Omental fat pad (tissue), 3 donors: ENCODE measurements at regions not wholly inside any gene's neighbourhood (a gene's known extent, or its start where the extent isn't known, plus 50 kb on each side); places are given as distances from the start of the nearest gene placed in this dataset.
"Not testable (repeated sequence)": the region's sequence is repeated elsewhere in the genome, so short reads cannot be mapped to it uniquely, and the experiment has no call there.

Experiments
- ATAC-seq: fragments of 150-250 bp; one replicate; pipeline ENCODE4 v1.9.1; 2016; ENCODE audit warnings: mild to moderate bottlenecking, moderate library complexity; ENCODE audit not compliant: low FRiP score
- DNase-seq: peaks from one replicate; pipeline ENCODE4 v3.0.0-alpha.2; 2019; ENCODE audit warnings: low spot score
- TF ChIP-seq, protein P1 (sequence below), 3 donors: fragments of 450-650 bp; IDR thresholded peaks; one replicate each; pipeline ENCODE4 v1.5.1; 2016 to 2017; ENCODE audit warnings: antibody characterized with exemption in 3 of 3, mild to moderate bottlenecking in 3 of 3, moderate library complexity in 2 of 3

GRCh38 chr3:26264708-26265107 lies 357.9 kb upstream of the LRRC3B start:
- DNase-seq = no peak
- TF ChIP-seq, protein P1, sequence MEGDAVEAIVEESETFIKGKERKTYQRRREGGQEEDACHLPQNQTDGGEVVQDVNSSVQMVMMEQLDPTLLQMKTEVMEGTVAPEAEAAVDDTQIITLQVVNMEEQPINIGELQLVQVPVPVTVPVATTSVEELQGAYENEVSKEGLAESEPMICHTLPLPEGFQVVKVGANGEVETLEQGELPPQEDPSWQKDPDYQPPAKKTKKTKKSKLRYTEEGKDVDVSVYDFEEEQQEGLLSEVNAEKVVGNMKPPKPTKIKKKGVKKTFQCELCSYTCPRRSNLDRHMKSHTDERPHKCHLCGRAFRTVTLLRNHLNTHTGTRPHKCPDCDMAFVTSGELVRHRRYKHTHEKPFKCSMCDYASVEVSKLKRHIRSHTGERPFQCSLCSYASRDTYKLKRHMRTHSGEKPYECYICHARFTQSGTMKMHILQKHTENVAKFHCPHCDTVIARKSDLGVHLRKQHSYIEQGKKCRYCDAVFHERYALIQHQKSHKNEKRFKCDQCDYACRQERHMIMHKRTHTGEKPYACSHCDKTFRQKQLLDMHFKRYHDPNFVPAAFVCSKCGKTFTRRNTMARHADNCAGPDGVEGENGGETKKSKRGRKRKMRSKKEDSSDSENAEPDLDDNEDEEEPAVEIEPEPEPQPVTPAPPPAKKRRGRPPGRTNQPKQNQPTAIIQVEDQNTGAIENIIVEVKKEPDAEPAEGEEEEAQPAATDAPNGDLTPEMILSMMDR (IDR thresholded peaks at IDR 0.05) = no peak
- ATAC-seq = no peak

DNA sequence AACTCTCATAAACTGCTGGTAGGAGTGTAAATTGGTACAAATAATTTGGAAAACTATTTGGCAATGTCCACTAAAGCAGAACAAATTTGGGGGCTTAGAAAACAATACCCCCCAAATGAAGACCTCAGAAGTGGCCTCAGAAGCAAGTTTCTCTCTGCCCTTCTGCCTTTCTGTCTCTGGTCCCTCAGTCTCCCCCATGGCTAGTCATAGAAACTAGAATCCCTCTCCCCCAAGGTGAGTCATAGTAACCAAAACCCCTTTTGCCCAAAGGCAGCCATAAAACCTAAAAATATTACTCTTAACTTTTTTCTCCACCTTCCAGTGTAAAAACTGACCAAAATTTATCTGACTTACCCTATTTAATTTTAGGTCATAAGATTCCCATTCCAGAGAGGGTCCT lies 350.7 kb upstream of the LRRC3B start:
- TF ChIP-seq, protein P1 (IDR thresholded peaks at IDR 0.05) = no peak
- ATAC-seq (no peak), DNase-seq (no peak)

GRCh38 chr3:26273196-26273595 lies 349.4 kb upstream of the LRRC3B start:
- TF ChIP-seq, protein P1 (IDR thresholded peaks at IDR 0.05) = no peak
- no peak for ATAC-seq
- no peak for DNase-seq

- TF ChIP-seq, protein P1 (IDR thresholded peaks at IDR 0.05) = no peak
- DNase-seq (no peak), ATAC-seq (peak; percentile 51)
These were observed 343.5 kb upstream of the LRRC3B start for GRCh38 chr3:26279091-26279490.

DNA sequence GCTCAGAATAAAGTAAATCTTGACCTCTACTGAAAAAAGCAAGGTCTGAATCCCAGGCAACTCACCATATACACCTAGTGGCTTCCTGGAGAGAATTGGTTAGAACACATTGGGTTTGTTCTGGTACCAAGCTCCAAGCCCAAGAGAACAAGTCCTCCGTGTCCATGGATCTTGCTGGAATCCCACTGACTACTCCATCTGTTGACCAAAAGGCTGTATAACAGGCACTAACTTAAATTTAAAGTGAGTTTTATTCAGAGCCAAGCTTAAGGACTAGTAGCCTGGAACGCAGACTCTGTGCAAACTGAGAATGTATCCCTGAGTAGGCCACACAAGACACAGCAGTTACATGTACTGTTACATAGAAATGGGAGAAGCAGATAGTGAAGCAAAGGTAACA lies 342.1 kb upstream of the LRRC3B start:
- DNase-seq (no peak), ATAC-seq (no peak)
- TF ChIP-seq, protein P1 (IDR thresholded peaks at IDR 0.05) = no peak

DNA sequence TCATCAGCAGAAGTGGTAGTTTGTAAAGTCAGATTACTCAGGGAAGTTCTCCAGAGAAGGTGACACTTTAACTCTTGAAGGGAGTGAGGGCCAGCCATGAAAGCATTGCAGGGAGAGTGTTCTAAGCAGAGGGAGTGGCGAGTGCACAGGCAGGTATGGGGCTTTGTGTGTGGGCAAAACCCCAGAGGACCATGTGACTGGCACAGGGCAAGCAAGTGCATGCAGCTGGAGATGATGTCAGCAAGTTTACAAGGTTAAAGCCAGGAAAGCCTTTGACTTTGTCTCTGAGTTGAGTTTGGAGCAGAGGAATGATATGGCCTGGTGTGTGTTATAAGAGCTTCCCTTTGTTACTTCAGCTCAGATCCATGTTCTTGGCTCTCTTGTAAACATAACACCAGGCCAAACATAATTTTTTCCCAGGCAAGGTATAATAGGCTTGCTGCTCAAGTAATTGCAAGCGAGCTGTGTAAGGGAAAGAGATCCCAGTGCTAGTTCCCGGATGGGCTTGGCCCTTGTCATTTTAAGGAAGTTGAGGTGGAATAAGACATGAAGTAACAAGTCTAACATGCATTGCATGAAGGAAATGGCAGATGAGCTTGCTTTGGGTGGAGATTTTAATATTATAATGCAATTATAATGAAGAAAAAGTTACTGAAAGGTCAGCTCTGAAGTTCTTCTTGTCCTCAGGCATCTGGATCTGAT lies 341.1 kb upstream of the LRRC3B start:
- TF ChIP-seq, protein P1 (IDR thresholded peaks at IDR 0.05) = no peak
- DNase-seq = no peak
- ATAC-seq = no peak

DNA sequence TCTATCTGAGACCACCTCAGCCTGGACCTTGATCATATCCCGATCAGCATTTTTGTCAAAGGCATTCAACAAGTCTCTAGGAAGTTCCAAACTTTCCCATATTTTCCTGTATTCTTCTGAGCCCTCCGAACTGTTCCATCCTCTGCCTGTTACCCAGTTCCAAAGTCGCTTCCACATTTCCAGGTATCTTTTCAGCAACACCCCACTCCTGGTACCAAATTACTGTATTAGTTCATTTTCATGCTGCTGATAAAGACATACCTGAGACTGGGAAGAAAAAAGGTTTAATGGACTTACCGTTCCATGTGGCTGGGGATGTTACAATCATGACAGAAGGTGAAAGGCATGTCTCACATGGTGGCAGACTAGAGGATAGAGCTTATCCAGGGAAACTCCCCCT lies 338.1 kb upstream of the LRRC3B start:
- ATAC-seq, DNase-seq: not testable (repeated sequence)
